Transverse colon (tissue), 4 donors: ENCODE measurements at regions not wholly inside any gene's neighbourhood (a gene's known extent, or its start where the extent isn't known, plus 50 kb on each side); places are given as distances from the start of the nearest gene placed in this dataset.

ENCODE experiments used
- CTCF ChIP-seq, 5 experiments: fragments of 200-600 bp in 3 of 5; fragments of 450-650 bp in 2 of 5; sonication (generic) in 3 of 5; IDR thresholded peaks; 1 replicate in 2 of 5; 2 replicates in 3 of 5; pipeline ENCODE4 v1.5.1; 2016 to 2017; ENCODE audit warnings: antibody characterized with exemption in 5 of 5, inconsistent platforms in 3 of 5, mild to moderate bottlenecking in 2 of 5, moderate library complexity in 1 of 5
- POLR2A ChIP-seq: fragments of 450-650 bp; IDR thresholded peaks from one replicate; pipeline ENCODE4 v1.6.1; 2016; ENCODE audit warnings: antibody characterized with exemption, mild to moderate bottlenecking, moderate library complexity
- POLR2AphosphoS5 ChIP-seq, 3 donors: sonication (generic); formaldehyde crosslinking; IDR thresholded peaks; one replicate each; pipeline ENCODE4 v1.6.1; 2016; ENCODE audit warnings: antibody characterized with exemption in 3 of 3

- TF ChIP-seq CTCF (IDR thresholded peaks at IDR 0.05): no peak
- no peak for TF ChIP-seq POLR2A
- TF ChIP-seq POLR2AphosphoS5 (IDR thresholded peaks at IDR 0.05): no peak
These were observed 1356.8 kb upstream of the CRIM1 start for GRCh38 chr2:34998741-34999140.
